Osteoblast (primary cell): ENCODE measurements at regions not wholly inside any gene's neighbourhood (a gene's known extent, or its start where the extent isn't known, plus 50 kb on each side); places are given as distances from the start of the nearest gene placed in this dataset.

Source experiments
- DNase-seq: peaks from one replicate; pipeline ENCODE4 v3.0.0; 2011; ENCODE audit warnings: low spot score, mixed read lengths; ENCODE audit not compliant: insufficient read length; ENCODE audit errors: missing footprints
- H2AFZ ChIP-seq: 2 replicates; pipeline ENCODE4 v1.6.0; 2011; ENCODE audit warnings: mild to moderate bottlenecking, low read length
- H3K27ac ChIP-seq: 2 replicates; pipeline ENCODE4 v1.5.1; 2011; ENCODE audit warnings: mild to moderate bottlenecking, low read depth, low read length, moderate library complexity
- H3K27me3 ChIP-seq: 2 replicates; pipeline ENCODE4 v1.6.0; 2012; ENCODE audit warnings: mild to moderate bottlenecking, control low read depth, inconsistent platforms, low read length, moderate library complexity; ENCODE audit not compliant: insufficient read depth
- H3K36me3 ChIP-seq: 2 replicates; pipeline ENCODE4 v1.5.1; 2011; ENCODE audit warnings: mild to moderate bottlenecking, low read length, control low read depth, moderate library complexity; ENCODE audit not compliant: insufficient read depth
- H3K4me1 ChIP-seq: 2 replicates; pipeline ENCODE4 v1.5.1; 2011; ENCODE audit warnings: mild to moderate bottlenecking, low read length, control low read depth, moderate library complexity; ENCODE audit not compliant: insufficient read depth
- H3K4me2 ChIP-seq: 2 replicates; pipeline ENCODE4 v1.6.0; 2011; ENCODE audit warnings: mild to moderate bottlenecking, low read length; ENCODE audit not compliant: insufficient read depth
- H3K4me3 ChIP-seq: fragments of 200-600 bp; sonication (generic); 3 replicates; pipeline ENCODE4 v1.5.1; 2012; ENCODE audit warnings: mild to moderate bottlenecking, low read length, inconsistent platforms; ENCODE audit not compliant: insufficient read depth
- H3K79me2 ChIP-seq: 2 replicates; pipeline ENCODE4 v1.6.0; 2012; ENCODE audit warnings: mild to moderate bottlenecking, low read length, control low read depth, inconsistent platforms; ENCODE audit not compliant: insufficient read depth
- H3K9me3 ChIP-seq: 2 replicates; pipeline ENCODE4 v1.5.1; 2011; ENCODE audit warnings: low read depth, low read length, control low read depth
- H4K20me1 ChIP-seq: 2 replicates; pipeline ENCODE4 v1.6.0; 2012; ENCODE audit warnings: mild to moderate bottlenecking, low read length, control low read depth; ENCODE audit not compliant: insufficient read depth
- CTCF ChIP-seq: IDR thresholded peaks from 2 replicates; pipeline ENCODE4 v1.5.1; 2011; ENCODE audit warnings: mild to moderate bottlenecking, low read depth, low read length, moderate library complexity; ENCODE audit errors: extremely low read depth

- H3K79me2 ChIP-seq = no peaks in the 10 kb centered on the region
- peak; percentile 98 for DNase-seq
- peak overlapping the region; percentile 54 for H3K4me3 ChIP-seq
- H4K20me1 ChIP-seq = no peaks in the 10 kb centered on the region
- peak overlapping the region; percentile 72 for H2AFZ ChIP-seq
- H3K4me1 ChIP-seq = no peaks in the 10 kb centered on the region
- H3K27me3 ChIP-seq = no peaks in the 10 kb centered on the region
- H3K9me3 ChIP-seq = no peaks in the 10 kb centered on the region
- peak overlapping the region; percentile 78 for H3K4me2 ChIP-seq
- no peak overlapping the region for H3K27ac ChIP-seq
- peak; percentile 61 for TF ChIP-seq CTCF
- no peaks in the 10 kb centered on the region for H3K36me3 ChIP-seq
Observed at GRCh38 chr22:49632199-49633009, 195.3 kb downstream of the BRD1 start.

- no peaks in the 10 kb centered on the region for H3K36me3 ChIP-seq
- no peak for DNase-seq
- H3K9me3 ChIP-seq = no peaks in the 10 kb centered on the region
- no peak overlapping the region for H3K4me3 ChIP-seq
- no peak overlapping the region for H3K27ac ChIP-seq
- no peaks in the 10 kb centered on the region for H3K79me2 ChIP-seq
- H3K4me2 ChIP-seq = no peak overlapping the region
- H3K4me1 ChIP-seq = no peaks in the 10 kb centered on the region
- H4K20me1 ChIP-seq = no peaks in the 10 kb centered on the region
- no peaks in the 10 kb centered on the region for H3K27me3 ChIP-seq
- no peak overlapping the region for H2AFZ ChIP-seq
- TF ChIP-seq CTCF = no peak
Observed at GRCh38 chr22:49630448-49630946, 197.2 kb downstream of the BRD1 start.

- peak; percentile 27 for DNase-seq
- Histone ChIP-seq H3K27me3 (no peaks in the 10 kb centered on the region), H4K20me1 (no peaks in the 10 kb centered on the region), H3K9me3 (no peaks in the 10 kb centered on the region), H3K4me1 (no peaks in the 10 kb centered on the region), H3K27ac (no peak overlapping the region), H3K4me2 (no peak overlapping the region), H3K36me3 (no peaks in the 10 kb centered on the region), H3K79me2 (no peaks in the 10 kb centered on the region), H2AFZ (no peak overlapping the region), H3K4me3 (no peak overlapping the region)
- TF ChIP-seq CTCF = no peak
Observed at GRCh38 chr22:49629586-49630447, 197.9 kb downstream of the BRD1 start.

GRCh38 chr22:49629261-49629570 is 198.5 kb downstream of the BRD1 start:
- Histone ChIP-seq H4K20me1 (no peaks in the 10 kb centered on the region), H3K27me3 (no peaks in the 10 kb centered on the region), H2AFZ (no peak overlapping the region), H3K79me2 (no peaks in the 10 kb centered on the region), H3K27ac (no peak overlapping the region), H3K9me3 (no peaks in the 10 kb centered on the region), H3K4me1 (no peaks in the 10 kb centered on the region), H3K4me3 (no peak overlapping the region), H3K36me3 (no peaks in the 10 kb centered on the region), H3K4me2 (no peak overlapping the region)
- no peak for TF ChIP-seq CTCF
- peak; percentile 0 for DNase-seq
